ENCODE measurements at regions not wholly inside any gene's neighbourhood (a gene's known extent, or its start where the extent isn't known, plus 50 kb on each side); places are given as distances from the start of the nearest gene placed in this dataset.

- no peak for TF ChIP-seq EGR1 (IDR thresholded peaks at IDR 0.05; ENCODE audit: low read depth in 2 of 2)
- TF ChIP-seq TAF1 (conservative IDR thresholded peaks at IDR 0.05), result no peak
- no peak for TF ChIP-seq CTCF (IDR thresholded peaks at IDR 0.05; ENCODE audit: low read depth, low read length, missing input control)
- no peak for TF ChIP-seq ATF3 (IDR thresholded peaks at IDR 0.05)
- no peak for TF ChIP-seq REST (IDR thresholded peaks at IDR 0.05)
- no peak for TF ChIP-seq SP1 (IDR thresholded peaks at IDR 0.05)
- TF ChIP-seq RAD21 (IDR thresholded peaks at IDR 0.05), result no peak
- no peak for TF ChIP-seq MAX (IDR thresholded peaks at IDR 0.05)
- no peak for TF ChIP-seq ZBTB33 (IDR thresholded peaks at IDR 0.05)
- TF ChIP-seq YY1 (IDR thresholded peaks at IDR 0.05), result no peak
These were observed 228.2 kb downstream of the HAUS1 start for GRCh38 chr18:46332286-46332801.

All from liver (tissue), 3 donors.